Loucy (cell line): ENCODE measurements at regions not wholly inside any gene's neighbourhood (a gene's known extent, or its start where the extent isn't known, plus 50 kb on each side); places are given as distances from the start of the nearest gene placed in this dataset.

Experiments
- H2AFZ ChIP-seq: fragments of 200-600 bp; sonication (generic); 2 replicates; pipeline ENCODE4 v1.6.0; 2016; ENCODE audit warnings: antibody characterized with exemption, mild to moderate bottlenecking, low read length, moderate library complexity
- H3F3A ChIP-seq: fragments of 200-600 bp; 2 replicates; pipeline ENCODE4 v1.6.0; 2016; ENCODE audit warnings: antibody characterized with exemption, low read depth, mild to moderate bottlenecking
- H3K27me3 ChIP-seq: fragments of 200-600 bp; sonication (generic); 2 replicates; pipeline ENCODE4 v1.6.1; 2014; ENCODE audit warnings: low read length, mild to moderate bottlenecking; ENCODE audit not compliant: insufficient read depth, poor library complexity, severe bottlenecking
- H3K36me3 ChIP-seq: fragments of 200-600 bp; sonication (generic); 2 replicates; pipeline ENCODE4 v1.6.1; 2016; ENCODE audit warnings: low read length; ENCODE audit not compliant: insufficient read depth
- H3K4me1 ChIP-seq: fragments of 200-600 bp; sonication (generic); 2 replicates; pipeline ENCODE4 v1.5.1; 2014; ENCODE audit warnings: low read length, mild to moderate bottlenecking; ENCODE audit not compliant: insufficient read depth, poor library complexity, severe bottlenecking
- H3K4me2 ChIP-seq: fragments of 200-600 bp; sonication (generic); 2 replicates; pipeline ENCODE4 v1.6.0; 2014; ENCODE audit warnings: antibody characterized with exemption, low read length, low read depth, mild to moderate bottlenecking; ENCODE audit not compliant: poor library complexity, severe bottlenecking
- H3K4me3 ChIP-seq: fragments of 200-600 bp; sonication (generic); 2 replicates; pipeline ENCODE4 v1.5.1; 2014; ENCODE audit warnings: low read length, mild to moderate bottlenecking, mixed read lengths; ENCODE audit not compliant: poor library complexity, severe bottlenecking
- H3K79me2 ChIP-seq: fragments of 200-600 bp; sonication (generic); 2 replicates; pipeline ENCODE4 v1.6.1; 2014; ENCODE audit warnings: low read length; ENCODE audit not compliant: insufficient read depth
- H3K9ac ChIP-seq: fragments of 200-600 bp; sonication (generic); 2 replicates; pipeline ENCODE4 v1.6.0; 2014; ENCODE audit warnings: mild to moderate bottlenecking, low read depth, low read length, moderate library complexity; ENCODE audit not compliant: poor library complexity, severe bottlenecking
- H3K9me2 ChIP-seq: fragments of 200-600 bp; sonication (generic); replicated peaks from 2 replicates; pipeline ENCODE4 v1.6.1; 2016; ENCODE audit warnings: low read depth, low read length, mixed read lengths
- H3K9me3 ChIP-seq: fragments of 200-600 bp; sonication (generic); 2 replicates; pipeline ENCODE4 v1.6.1; 2014; ENCODE audit warnings: mild to moderate bottlenecking, antibody characterized with exemption, low read length, low read depth; ENCODE audit not compliant: insufficient read depth
- H4K20me1 ChIP-seq: fragments of 200-600 bp; sonication (generic); 2 replicates; pipeline ENCODE4 v1.6.0; 2014; ENCODE audit warnings: antibody characterized with exemption, low read length, mild to moderate bottlenecking; ENCODE audit not compliant: insufficient read depth, poor library complexity, severe bottlenecking
- EZH2phosphoT487 ChIP-seq: fragments of 200-600 bp; IDR thresholded peaks from 2 replicates; pipeline ENCODE4 v1.6.1; 2018; ENCODE audit warnings: antibody characterized with exemption, mild to moderate bottlenecking, moderate library complexity, borderline replicate concordance
- TF ChIP-seq, protein P1 (sequence below): fragments of 200-600 bp; sonication (generic); conservative IDR thresholded peaks from 2 replicates; pipeline ENCODE4 v1.5.1; 2014; ENCODE audit warnings: mild to moderate bottlenecking, antibody characterized with exemption, low read length

- Histone ChIP-seq H4K20me1 (no peaks in the 10 kb centered on the region), H3K9ac (no peak overlapping the region), H3K36me3 (no peaks in the 10 kb centered on the region), H3K79me2 (no peaks in the 10 kb centered on the region), H3K4me2 (no peak overlapping the region), H3F3A (no peaks in the 10 kb centered on the region), H3K4me1 (no peaks in the 10 kb centered on the region), H3K4me3 (no peak overlapping the region), H3K27me3 (no peaks in the 10 kb centered on the region), H3K9me3 (no peaks in the 10 kb centered on the region), H3K9me2 (no peaks in the 10 kb centered on the region), H2AFZ (no peak overlapping the region)
- TF ChIP-seq EZH2phosphoT487: no peak
- TF ChIP-seq, protein P1, sequence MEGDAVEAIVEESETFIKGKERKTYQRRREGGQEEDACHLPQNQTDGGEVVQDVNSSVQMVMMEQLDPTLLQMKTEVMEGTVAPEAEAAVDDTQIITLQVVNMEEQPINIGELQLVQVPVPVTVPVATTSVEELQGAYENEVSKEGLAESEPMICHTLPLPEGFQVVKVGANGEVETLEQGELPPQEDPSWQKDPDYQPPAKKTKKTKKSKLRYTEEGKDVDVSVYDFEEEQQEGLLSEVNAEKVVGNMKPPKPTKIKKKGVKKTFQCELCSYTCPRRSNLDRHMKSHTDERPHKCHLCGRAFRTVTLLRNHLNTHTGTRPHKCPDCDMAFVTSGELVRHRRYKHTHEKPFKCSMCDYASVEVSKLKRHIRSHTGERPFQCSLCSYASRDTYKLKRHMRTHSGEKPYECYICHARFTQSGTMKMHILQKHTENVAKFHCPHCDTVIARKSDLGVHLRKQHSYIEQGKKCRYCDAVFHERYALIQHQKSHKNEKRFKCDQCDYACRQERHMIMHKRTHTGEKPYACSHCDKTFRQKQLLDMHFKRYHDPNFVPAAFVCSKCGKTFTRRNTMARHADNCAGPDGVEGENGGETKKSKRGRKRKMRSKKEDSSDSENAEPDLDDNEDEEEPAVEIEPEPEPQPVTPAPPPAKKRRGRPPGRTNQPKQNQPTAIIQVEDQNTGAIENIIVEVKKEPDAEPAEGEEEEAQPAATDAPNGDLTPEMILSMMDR: no peak
These were observed 235.8 kb downstream of the EPHA7 start for GRCh38 chr6:93183531-93183972.

GRCh38 chr6:93182938-93183479 lies 236.3 kb downstream of the EPHA7 start:
- no peak overlapping the region for H3K4me2 ChIP-seq
- H3K36me3 ChIP-seq: no peaks in the 10 kb centered on the region
- no peak overlapping the region for H3K4me3 ChIP-seq
- H3K9me3 ChIP-seq: no peaks in the 10 kb centered on the region
- H3K9me2 ChIP-seq: no peaks in the 10 kb centered on the region
- H3K4me1 ChIP-seq: peaks cover 3% of the 10 kb centered on the region
- no peaks in the 10 kb centered on the region for H4K20me1 ChIP-seq
- TF ChIP-seq, protein P1: no peak
- TF ChIP-seq EZH2phosphoT487: no peak
- no peak overlapping the region for H2AFZ ChIP-seq
- no peaks in the 10 kb centered on the region for H3F3A ChIP-seq
- no peak overlapping the region for H3K9ac ChIP-seq
- no peaks in the 10 kb centered on the region for H3K79me2 ChIP-seq
- no peaks in the 10 kb centered on the region for H3K27me3 ChIP-seq

DNA sequence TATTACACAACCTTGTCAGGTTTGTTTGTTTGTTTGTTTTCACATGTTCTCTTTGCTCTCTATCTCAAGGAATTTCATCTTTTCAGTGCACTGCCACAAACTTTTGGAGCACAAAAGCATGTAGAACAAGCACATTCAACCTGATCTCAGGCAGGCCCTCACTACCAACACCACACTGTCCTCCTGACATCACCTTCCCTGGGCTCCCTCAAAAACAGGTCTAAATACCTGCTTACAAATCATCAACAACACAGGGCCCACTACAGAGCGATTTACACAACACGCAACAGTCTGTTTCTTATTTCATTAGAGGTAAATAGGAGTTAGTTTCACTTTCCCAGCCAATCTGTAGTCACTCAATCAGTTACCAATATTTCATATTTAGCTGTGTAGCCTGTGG lies 241.4 kb downstream of the EPHA7 start:
- TF ChIP-seq, protein P1: no peak
- no peak for TF ChIP-seq EZH2phosphoT487
- Histone ChIP-seq H3K79me2 (no peaks in the 10 kb centered on the region), H4K20me1 (no peaks in the 10 kb centered on the region), H3K9me2 (no peaks in the 10 kb centered on the region), H3K4me2 (peak overlapping the region; percentile 70), H3F3A (no peaks in the 10 kb centered on the region), H3K9ac (peak overlapping the region; percentile 53), H3K9me3 (no peaks in the 10 kb centered on the region), H3K27me3 (no peaks in the 10 kb centered on the region), H3K4me1 (peaks cover 30% of the 10 kb centered on the region), H2AFZ (peak overlapping the region; percentile 98), H3K36me3 (no peaks in the 10 kb centered on the region), H3K4me3 (peak overlapping the region; percentile 52)
